Nephron progenitor cell (in vitro differentiated cells): ENCODE measurements at regions not wholly inside any gene's neighbourhood (a gene's known extent, or its start where the extent isn't known, plus 50 kb on each side); places are given as distances from the start of the nearest gene placed in this dataset.

Source experiments
- DNase-seq: peaks from one replicate; pipeline ENCODE4 v3.0.0; 2021
- H3K27ac Mint-ChIP-seq: 2 replicates; pipeline ENCODE4 v1.8.0; 2021; ENCODE audit warnings: mild to moderate bottlenecking, moderate library complexity, mixed read lengths
- H3K27me3 Mint-ChIP-seq: 2 replicates; pipeline ENCODE4 v1.8.0; 2021; ENCODE audit warnings: mild to moderate bottlenecking, low read depth, mixed read lengths; ENCODE audit not compliant: poor library complexity
- H3K36me3 Mint-ChIP-seq: 2 replicates; pipeline ENCODE4 v1.8.0; 2021; ENCODE audit warnings: low read depth, mixed read lengths
- H3K4me1 Mint-ChIP-seq: 2 replicates; pipeline ENCODE4 v1.8.0; 2021; ENCODE audit warnings: mixed read lengths
- H3K4me3 Mint-ChIP-seq: 2 replicates; pipeline ENCODE4 v1.8.0; 2021; ENCODE audit warnings: mild to moderate bottlenecking, moderate library complexity, mixed read lengths
- H3K9me3 Mint-ChIP-seq: 2 replicates; pipeline ENCODE4 v1.8.0; 2021; ENCODE audit warnings: mild to moderate bottlenecking, moderate library complexity, mixed read lengths
- TF ChIP-seq, protein P1 (sequence below): fragments of 200-600 bp; sonication (generic); IDR thresholded peaks from 2 replicates; pipeline ENCODE4 v1.5.0; 2021; ENCODE audit warnings: antibody characterized with exemption

DNA sequence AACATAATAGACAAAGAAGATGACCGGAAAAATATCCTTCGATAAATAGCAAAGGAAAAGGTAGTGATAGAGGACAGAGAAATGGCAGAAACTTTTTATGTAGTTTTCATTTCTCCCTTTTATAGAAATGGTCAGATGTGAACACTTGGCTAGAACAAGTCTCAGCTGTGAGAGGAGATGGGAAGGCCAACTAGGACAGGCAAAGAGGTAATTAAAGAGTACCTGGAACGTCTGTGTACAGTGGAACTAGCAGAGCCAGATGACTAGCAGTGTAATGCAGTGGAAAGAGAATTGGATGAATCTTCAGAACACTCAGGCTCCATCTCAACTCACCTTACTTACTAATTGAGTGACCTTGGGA lies 69.2 kb downstream of the NABP1 start:
- H3K36me3 Mint-ChIP-seq = peaks cover 5% of the 10 kb centered on the region
- TF ChIP-seq, protein P1, sequence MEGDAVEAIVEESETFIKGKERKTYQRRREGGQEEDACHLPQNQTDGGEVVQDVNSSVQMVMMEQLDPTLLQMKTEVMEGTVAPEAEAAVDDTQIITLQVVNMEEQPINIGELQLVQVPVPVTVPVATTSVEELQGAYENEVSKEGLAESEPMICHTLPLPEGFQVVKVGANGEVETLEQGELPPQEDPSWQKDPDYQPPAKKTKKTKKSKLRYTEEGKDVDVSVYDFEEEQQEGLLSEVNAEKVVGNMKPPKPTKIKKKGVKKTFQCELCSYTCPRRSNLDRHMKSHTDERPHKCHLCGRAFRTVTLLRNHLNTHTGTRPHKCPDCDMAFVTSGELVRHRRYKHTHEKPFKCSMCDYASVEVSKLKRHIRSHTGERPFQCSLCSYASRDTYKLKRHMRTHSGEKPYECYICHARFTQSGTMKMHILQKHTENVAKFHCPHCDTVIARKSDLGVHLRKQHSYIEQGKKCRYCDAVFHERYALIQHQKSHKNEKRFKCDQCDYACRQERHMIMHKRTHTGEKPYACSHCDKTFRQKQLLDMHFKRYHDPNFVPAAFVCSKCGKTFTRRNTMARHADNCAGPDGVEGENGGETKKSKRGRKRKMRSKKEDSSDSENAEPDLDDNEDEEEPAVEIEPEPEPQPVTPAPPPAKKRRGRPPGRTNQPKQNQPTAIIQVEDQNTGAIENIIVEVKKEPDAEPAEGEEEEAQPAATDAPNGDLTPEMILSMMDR = no peak
- H3K4me1 Mint-ChIP-seq = no peaks in the 10 kb centered on the region
- no peak for DNase-seq
- no peaks in the 10 kb centered on the region for H3K27me3 Mint-ChIP-seq
- H3K4me3 Mint-ChIP-seq = no peak overlapping the region
- H3K9me3 Mint-ChIP-seq = peaks cover 8% of the 10 kb centered on the region
- no peak overlapping the region for H3K27ac Mint-ChIP-seq

GRCh38 chr2:191748059-191748461 lies 70.1 kb downstream of the NABP1 start:
- H3K36me3 Mint-ChIP-seq = peaks cover 4% of the 10 kb centered on the region
- no peaks in the 10 kb centered on the region for H3K27me3 Mint-ChIP-seq
- H3K27ac Mint-ChIP-seq = no peak overlapping the region
- no peak overlapping the region for H3K4me3 Mint-ChIP-seq
- peaks cover 7% of the 10 kb centered on the region for H3K9me3 Mint-ChIP-seq
- TF ChIP-seq, protein P1 = no peak
- DNase-seq = no peak
- no peaks in the 10 kb centered on the region for H3K4me1 Mint-ChIP-seq

GRCh38 chr2:191748528-191749180 lies 70.7 kb downstream of the NABP1 start:
- Mint-ChIP-seq H3K9me3 (peaks cover 4% of the 10 kb centered on the region), H3K4me3 (no peak overlapping the region), H3K27me3 (no peaks in the 10 kb centered on the region), H3K36me3 (no peaks in the 10 kb centered on the region), H3K4me1 (no peaks in the 10 kb centered on the region), H3K27ac (no peak overlapping the region)
- TF ChIP-seq, protein P1 = no peak
- DNase-seq = no peak

- Mint-ChIP-seq H3K27ac (no peak overlapping the region), H3K9me3 (peaks cover 4% of the 10 kb centered on the region), H3K4me1 (no peaks in the 10 kb centered on the region), H3K36me3 (no peaks in the 10 kb centered on the region), H3K27me3 (no peaks in the 10 kb centered on the region), H3K4me3 (no peak overlapping the region)
- TF ChIP-seq, protein P1 = no peak
- no peak for DNase-seq
Observed at GRCh38 chr2:191749181-191749540, 71.2 kb downstream of the NABP1 start.

- Mint-ChIP-seq H3K27me3 (no peaks in the 10 kb centered on the region), H3K4me1 (no peaks in the 10 kb centered on the region), H3K9me3 (no peaks in the 10 kb centered on the region), H3K36me3 (no peaks in the 10 kb centered on the region), H3K4me3 (no peak overlapping the region), H3K27ac (no peak overlapping the region)
- no peak for DNase-seq
- TF ChIP-seq, protein P1 = no peak
Observed at GRCh38 chr2:191754103-191754502, 76.2 kb downstream of the NABP1 start.

- Mint-ChIP-seq H3K4me1 (peaks cover 6% of the 10 kb centered on the region), H3K4me3 (no peak overlapping the region), H3K27me3 (no peaks in the 10 kb centered on the region), H3K9me3 (peaks cover 3% of the 10 kb centered on the region), H3K36me3 (no peaks in the 10 kb centered on the region), H3K27ac (no peak overlapping the region)
- TF ChIP-seq, protein P1 = no peak
- DNase-seq = no peak
Observed at GRCh38 chr2:191756761-191757160, 78.8 kb downstream of the NABP1 start.
